ENCODE measurements at regions not wholly inside any gene's neighbourhood (a gene's known extent, or its start where the extent isn't known, plus 50 kb on each side); places are given as distances from the start of the nearest gene placed in this dataset.

- no peak for TF ChIP-seq CTCF (IDR thresholded peaks at IDR 0.05)
- no peak for TF ChIP-seq POLR2A (IDR thresholded peaks at IDR 0.05)
Measured at GRCh38 chr15:45903283-45903682, 268.5 kb downstream of the SQOR start.
